ENCODE measurements at regions not wholly inside any gene's neighbourhood (a gene's known extent, or its start where the extent isn't known, plus 50 kb on each side); places are given as distances from the start of the nearest gene placed in this dataset.

- Histone ChIP-seq H3K4me3 (ENCODE audit: low read length) (no peak overlapping the region), H3K4me1 (ENCODE audit: control insufficient read depth, low read depth, low read length) (no peaks in the 10 kb centered on the region), H3K9me3 (ENCODE audit: control insufficient read depth, low read depth, low read length) (no peaks in the 10 kb centered on the region), H3K27ac (ENCODE audit: low read length) (no peak overlapping the region), H3K27me3 (ENCODE audit: control insufficient read depth, insufficient read depth, low read length) (no peaks in the 10 kb centered on the region), H3K36me3 (ENCODE audit: control insufficient read depth, low read depth, low read length) (no peaks in the 10 kb centered on the region), H3K9ac (ENCODE audit: low read length) (no peak overlapping the region)
These were observed 710.3 kb downstream of the SORCS1 start for GRCh38 chr10:106454233-106454632.

GRCh38 chr10:106450966-106451365 is 713.5 kb downstream of the SORCS1 start:
- H3K4me3 ChIP-seq (ENCODE audit: low read length): no peak overlapping the region
- no peaks in the 10 kb centered on the region for H3K4me1 ChIP-seq (ENCODE audit: control insufficient read depth, low read depth, low read length)
- H3K9ac ChIP-seq (ENCODE audit: low read length): no peak overlapping the region
- H3K27ac ChIP-seq (ENCODE audit: low read length): no peak overlapping the region
- no peaks in the 10 kb centered on the region for H3K36me3 ChIP-seq (ENCODE audit: control insufficient read depth, low read depth, low read length)
- no peaks in the 10 kb centered on the region for H3K9me3 ChIP-seq (ENCODE audit: control insufficient read depth, low read depth, low read length)
- no peaks in the 10 kb centered on the region for H3K27me3 ChIP-seq (ENCODE audit: control insufficient read depth, insufficient read depth, low read length)

GRCh38 chr10:106446920-106447319 is 717.6 kb downstream of the SORCS1 start:
- no peak overlapping the region for H3K9ac ChIP-seq (ENCODE audit: low read length)
- no peak overlapping the region for H3K4me3 ChIP-seq (ENCODE audit: low read length)
- no peaks in the 10 kb centered on the region for H3K36me3 ChIP-seq (ENCODE audit: control insufficient read depth, low read depth, low read length)
- no peaks in the 10 kb centered on the region for H3K27me3 ChIP-seq (ENCODE audit: control insufficient read depth, insufficient read depth, low read length)
- no peak overlapping the region for H3K27ac ChIP-seq (ENCODE audit: low read length)
- no peaks in the 10 kb centered on the region for H3K4me1 ChIP-seq (ENCODE audit: control insufficient read depth, low read depth, low read length)
- no peaks in the 10 kb centered on the region for H3K9me3 ChIP-seq (ENCODE audit: control insufficient read depth, low read depth, low read length)

GRCh38 chr10:106442223-106442622 is 722.3 kb downstream of the SORCS1 start:
- H3K4me3 ChIP-seq (ENCODE audit: low read length): no peak overlapping the region
- H3K36me3 ChIP-seq (ENCODE audit: control insufficient read depth, low read depth, low read length): no peaks in the 10 kb centered on the region
- no peak overlapping the region for H3K27ac ChIP-seq (ENCODE audit: low read length)
- H3K4me1 ChIP-seq (ENCODE audit: control insufficient read depth, low read depth, low read length): no peaks in the 10 kb centered on the region
- no peak overlapping the region for H3K9ac ChIP-seq (ENCODE audit: low read length)
- H3K9me3 ChIP-seq (ENCODE audit: control insufficient read depth, low read depth, low read length): no peaks in the 10 kb centered on the region
- H3K27me3 ChIP-seq (ENCODE audit: control insufficient read depth, insufficient read depth, low read length): no peaks in the 10 kb centered on the region

GRCh38 chr10:106440767-106441166 is 723.7 kb downstream of the SORCS1 start:
- H3K9me3 ChIP-seq (ENCODE audit: control insufficient read depth, low read depth, low read length): no peaks in the 10 kb centered on the region
- no peak overlapping the region for H3K4me3 ChIP-seq (ENCODE audit: low read length)
- H3K27ac ChIP-seq (ENCODE audit: low read length): no peak overlapping the region
- H3K27me3 ChIP-seq (ENCODE audit: control insufficient read depth, insufficient read depth, low read length): no peaks in the 10 kb centered on the region
- no peak overlapping the region for H3K9ac ChIP-seq (ENCODE audit: low read length)
- no peaks in the 10 kb centered on the region for H3K4me1 ChIP-seq (ENCODE audit: control insufficient read depth, low read depth, low read length)
- H3K36me3 ChIP-seq (ENCODE audit: control insufficient read depth, low read depth, low read length): no peaks in the 10 kb centered on the region

GRCh38 chr10:106440355-106440754 is 724.2 kb downstream of the SORCS1 start:
- H3K9ac ChIP-seq (ENCODE audit: low read length): no peak overlapping the region
- H3K36me3 ChIP-seq (ENCODE audit: control insufficient read depth, low read depth, low read length): no peaks in the 10 kb centered on the region
- H3K4me3 ChIP-seq (ENCODE audit: low read length): no peak overlapping the region
- no peak overlapping the region for H3K27ac ChIP-seq (ENCODE audit: low read length)
- H3K9me3 ChIP-seq (ENCODE audit: control insufficient read depth, low read depth, low read length): no peaks in the 10 kb centered on the region
- no peaks in the 10 kb centered on the region for H3K4me1 ChIP-seq (ENCODE audit: control insufficient read depth, low read depth, low read length)
- no peaks in the 10 kb centered on the region for H3K27me3 ChIP-seq (ENCODE audit: control insufficient read depth, insufficient read depth, low read length)

- H3K27me3 ChIP-seq (ENCODE audit: control insufficient read depth, insufficient read depth, low read length): no peaks in the 10 kb centered on the region
- H3K9ac ChIP-seq (ENCODE audit: low read length): no peak overlapping the region
- H3K4me1 ChIP-seq (ENCODE audit: control insufficient read depth, low read depth, low read length): no peaks in the 10 kb centered on the region
- no peaks in the 10 kb centered on the region for H3K36me3 ChIP-seq (ENCODE audit: control insufficient read depth, low read depth, low read length)
- H3K9me3 ChIP-seq (ENCODE audit: control insufficient read depth, low read depth, low read length): no peaks in the 10 kb centered on the region
- no peak overlapping the region for H3K27ac ChIP-seq (ENCODE audit: low read length)
- H3K4me3 ChIP-seq (ENCODE audit: low read length): no peak overlapping the region
These were observed 725.1 kb downstream of the SORCS1 start for GRCh38 chr10:106439366-106439765.

GRCh38 chr10:106438386-106438785 is 726.1 kb downstream of the SORCS1 start:
- no peak overlapping the region for H3K27ac ChIP-seq (ENCODE audit: low read length)

GRCh38 chr10:106436123-106436715 is 728.3 kb downstream of the SORCS1 start:
- Histone ChIP-seq H3K9ac (ENCODE audit: low read length) (no peak overlapping the region), H3K36me3 (ENCODE audit: control insufficient read depth, low read depth, low read length) (no peaks in the 10 kb centered on the region), H3K9me3 (ENCODE audit: control insufficient read depth, low read depth, low read length) (no peaks in the 10 kb centered on the region), H3K4me1 (ENCODE audit: control insufficient read depth, low read depth, low read length) (no peaks in the 10 kb centered on the region), H3K27ac (ENCODE audit: low read length) (no peak overlapping the region), H3K4me3 (ENCODE audit: low read length) (no peak overlapping the region), H3K27me3 (ENCODE audit: control insufficient read depth, insufficient read depth, low read length) (no peaks in the 10 kb centered on the region)

More at GRCh38 chr10:106438386-106438785, 726.1 kb downstream of the SORCS1 start:
- no peaks in the 10 kb centered on the region for H3K36me3 ChIP-seq (ENCODE audit: control insufficient read depth, low read depth, low read length)
- H3K4me1 ChIP-seq (ENCODE audit: control insufficient read depth, low read depth, low read length): no peaks in the 10 kb centered on the region
- H3K27me3 ChIP-seq (ENCODE audit: control insufficient read depth, insufficient read depth, low read length): no peaks in the 10 kb centered on the region
- no peaks in the 10 kb centered on the region for H3K9me3 ChIP-seq (ENCODE audit: control insufficient read depth, low read depth, low read length)
- H3K4me3 ChIP-seq (ENCODE audit: low read length): no peak overlapping the region
- H3K9ac ChIP-seq (ENCODE audit: low read length): no peak overlapping the region

- Histone ChIP-seq H3K4me3 (ENCODE audit: low read length) (no peak overlapping the region), H3K36me3 (ENCODE audit: control insufficient read depth, low read depth, low read length) (no peaks in the 10 kb centered on the region), H3K4me1 (ENCODE audit: control insufficient read depth, low read depth, low read length) (no peaks in the 10 kb centered on the region)
These were observed 729.4 kb downstream of the SORCS1 start for GRCh38 chr10:106435081-106435480.

GRCh38 chr10:106424981-106425380 is 739.5 kb downstream of the SORCS1 start:
- no peaks in the 10 kb centered on the region for H3K36me3 ChIP-seq (ENCODE audit: control insufficient read depth, low read depth, low read length)
- no peak overlapping the region for H3K9ac ChIP-seq (ENCODE audit: low read length)
- no peak overlapping the region for H3K4me3 ChIP-seq (ENCODE audit: low read length)
- no peaks in the 10 kb centered on the region for H3K4me1 ChIP-seq (ENCODE audit: control insufficient read depth, low read depth, low read length)
- no peaks in the 10 kb centered on the region for H3K9me3 ChIP-seq (ENCODE audit: control insufficient read depth, low read depth, low read length)
- no peaks in the 10 kb centered on the region for H3K27me3 ChIP-seq (ENCODE audit: control insufficient read depth, insufficient read depth, low read length)
- H3K27ac ChIP-seq (ENCODE audit: low read length): no peak overlapping the region

More at GRCh38 chr10:106435081-106435480, 729.4 kb downstream of the SORCS1 start:
- Histone ChIP-seq H3K9me3 (ENCODE audit: control insufficient read depth, low read depth, low read length) (no peaks in the 10 kb centered on the region), H3K9ac (ENCODE audit: low read length) (no peak overlapping the region), H3K27ac (ENCODE audit: low read length) (no peak overlapping the region), H3K27me3 (ENCODE audit: control insufficient read depth, insufficient read depth, low read length) (no peaks in the 10 kb centered on the region)

- H3K36me3 ChIP-seq (ENCODE audit: control insufficient read depth, low read depth, low read length): no peaks in the 10 kb centered on the region
- no peaks in the 10 kb centered on the region for H3K27me3 ChIP-seq (ENCODE audit: control insufficient read depth, insufficient read depth, low read length)
- no peak overlapping the region for H3K9ac ChIP-seq (ENCODE audit: low read length)
- no peak overlapping the region for H3K4me3 ChIP-seq (ENCODE audit: low read length)
- no peak overlapping the region for H3K27ac ChIP-seq (ENCODE audit: low read length)
- H3K9me3 ChIP-seq (ENCODE audit: control insufficient read depth, low read depth, low read length): no peaks in the 10 kb centered on the region
- no peaks in the 10 kb centered on the region for H3K4me1 ChIP-seq (ENCODE audit: control insufficient read depth, low read depth, low read length)
These were observed 740.5 kb downstream of the SORCS1 start for GRCh38 chr10:106424054-106424453.

Measured in iPS-18a (cell line).